M059J (cell line): ENCODE measurements at regions not wholly inside any gene's neighbourhood (a gene's known extent, or its start where the extent isn't known, plus 50 kb on each side); places are given as distances from the start of the nearest gene placed in this dataset.
A peak's percentile ranks its signal among the peaks of the same experiment; 100 is the strongest.

Experiments used
- DNase-seq: peaks from one replicate; pipeline ENCODE4 v3.0.0-alpha.2; 2012; ENCODE audit warnings: low read depth

GRCh38 chr9:14962193-14962882 is 52.1 kb upstream of the FREM1 start:
- peak; percentile 53 for DNase-seq

DNA sequence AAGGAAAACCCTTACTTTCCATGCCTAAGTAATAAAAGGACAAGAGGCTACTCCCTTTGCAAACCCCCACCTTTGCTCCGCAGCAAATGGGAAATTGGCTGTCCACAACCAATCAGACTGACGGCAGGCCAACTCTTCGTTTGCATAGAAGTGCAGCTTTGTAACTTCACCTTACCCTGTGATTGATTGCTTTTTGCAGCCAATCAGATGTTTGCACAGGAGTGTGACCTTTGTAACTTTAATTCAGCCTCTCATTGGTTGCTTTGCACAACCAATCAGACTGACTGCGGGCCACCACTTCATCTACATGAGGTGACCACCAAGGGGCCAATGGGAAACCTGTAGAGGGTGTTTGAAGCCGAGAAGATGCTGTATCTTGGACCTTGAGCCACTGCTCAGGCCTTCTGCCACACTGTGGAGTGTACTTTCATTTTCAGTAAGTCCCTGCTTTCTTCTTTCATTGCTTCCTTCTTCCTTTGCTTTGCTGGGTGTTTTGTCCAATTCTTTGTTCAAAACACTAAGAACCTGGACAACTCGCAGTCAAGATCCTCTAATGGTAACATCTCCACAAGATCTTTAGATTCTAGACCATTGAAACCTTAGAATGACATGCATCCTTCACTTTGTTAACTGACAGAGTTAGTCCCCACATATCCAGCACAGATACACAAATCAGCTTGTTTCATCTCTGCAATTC is 51.3 kb upstream of the FREM1 start:
- peak; percentile 21 for DNase-seq

- no peak for DNase-seq
These were observed 50.7 kb upstream of the FREM1 start for GRCh38 chr9:14960881-14961280.
